A549 (cell line): ENCODE measurements at regions not wholly inside any gene's neighbourhood (a gene's known extent, or its start where the extent isn't known, plus 50 kb on each side); places are given as distances from the start of the nearest gene placed in this dataset.

Source experiments
- ATAC-seq, 2 experiments: fragments of 200-7000 bp in 1 of 2; fragments of >200 bp in 1 of 2; cut with Nextera tagmentation in 1 of 2; cut with Tn5 transposase in 1 of 2; 3 replicates each; pipeline versions ENCODE4 v1.8.0 to v1.9.1; 2018 to 2020; ENCODE audit warnings: mild to moderate bottlenecking in 1 of 2, moderate library complexity in 1 of 2
- CTCF ChIA-PET: fragments of 300-600 bp; sonication (Branson Sonifier 250); formaldehyde crosslinking; extraction: SDS; loops from one replicate; lab custom pipeline; 2021; ENCODE audit warnings: antibody characterized with exemption, inconsistent platforms; lab: Yijun Ruan, JAX
- POLR2A ChIA-PET: fragments of 350-600 bp; formaldehyde crosslinking; extraction: SDS; loops from one replicate; lab custom pipeline; 2021; ENCODE audit warnings: antibody characterized with exemption, inconsistent platforms; lab: Yijun Ruan, JAX
- DNase-seq, 2 experiments: peaks; one replicate each; pipeline versions ENCODE4 v3.0.0 to v3.0.0-alpha.2; 2011 to 2016; ENCODE audit warnings: low read depth in 1 of 2, low spot score in 1 of 2
- FAIRE-seq: peaks from 2 replicates; lab custom pipeline; 2011; peaks lifted over from hg19 to GRCh38; lab: Jason Lieb, UNC
- H3K27ac ChIP-seq, 2 experiments: fragments of >200 bp; sonication (Bioruptor Twin); formaldehyde crosslinking; 3 replicates each; pipeline ENCODE4 v1.5.1; 2016 to 2017
- H3K4me1 ChIP-seq: fragments of >200 bp; sonication (Bioruptor Twin); formaldehyde crosslinking; 3 replicates; pipeline ENCODE4 v1.6.1; 2016
- H3K4me2 ChIP-seq: fragments of >200 bp; sonication (Bioruptor Twin); formaldehyde crosslinking; 3 replicates; pipeline ENCODE4 v1.6.1; 2016
- H3K4me3 ChIP-seq: fragments of >200 bp; sonication (Bioruptor Twin); formaldehyde crosslinking; 3 replicates; pipeline ENCODE4 v1.5.1; 2016
- H3K9me3 ChIP-seq: fragments of >200 bp; sonication (Bioruptor Twin); formaldehyde crosslinking; 3 replicates; pipeline ENCODE4 v1.6.1; 2016
- BHLHE40 ChIP-seq: IDR thresholded peaks from 2 replicates; pipeline ENCODE4 v1.6.1; 2012; ENCODE audit warnings: low read depth, low read length, inconsistent platforms
- CBX8 ChIP-seq: fragments of 200-600 bp; sonication (generic); IDR thresholded peaks from 2 replicates; pipeline ENCODE4 v1.6.1; 2016
- CEBPB ChIP-seq, 2 experiments: fragments of >200 bp in 1 of 2; sonication (Bioruptor Twin) in 1 of 2; formaldehyde crosslinking in 1 of 2; IDR thresholded peaks; 2 replicates each; pipeline ENCODE4 v1.6.1; 2012 to 2016
- HOXB13 ChIP-seq: fragments of 250-450 bp; sonication (Bioruptor Pico); IDR thresholded peaks from 2 replicates; pipeline ENCODE4 v1.5.0; 2020; ENCODE audit warnings: low read depth, mild to moderate bottlenecking, moderate library complexity
- HOXB5 ChIP-seq: fragments of 250-450 bp; sonication (Bioruptor Pico); IDR thresholded peaks from 2 replicates; pipeline ENCODE4 v1.5.0; 2020; ENCODE audit warnings: mild to moderate bottlenecking, moderate library complexity
- JUNB ChIP-seq: fragments of >200 bp; sonication (Bioruptor Twin); formaldehyde crosslinking; IDR thresholded peaks from 2 replicates; pipeline ENCODE4 v1.6.1; 2016
- MAFK ChIP-seq: fragments of 450-650 bp; IDR thresholded peaks from 2 replicates; pipeline ENCODE4 v1.6.1; 2014; ENCODE audit not compliant: partially characterized antibody
- NPAS2 ChIP-seq: fragments of 250-450 bp; sonication (Bioruptor Pico); IDR thresholded peaks from 2 replicates; pipeline ENCODE4 v1.8.0; 2022; ENCODE audit warnings: mild to moderate bottlenecking, moderate library complexity, borderline replicate concordance
- NR3C1 ChIP-seq: fragments of >200 bp; sonication (Bioruptor Twin); formaldehyde crosslinking; IDR thresholded peaks from 3 replicates; pipeline ENCODE4 v1.6.1; 2017
- PHF8 ChIP-seq: fragments of 200-600 bp; sonication (generic); IDR thresholded peaks from 2 replicates; pipeline ENCODE4 v1.6.1; 2016; ENCODE audit warnings: low read depth, mild to moderate bottlenecking, antibody characterized with exemption, moderate library complexity, borderline replicate concordance
- RAD21 ChIP-seq, 2 experiments: fragments of >200 bp in 1 of 2; sonication (Bioruptor Twin) in 1 of 2; formaldehyde crosslinking in 1 of 2; IDR thresholded peaks in 1 of 2; conservative IDR thresholded peaks in 1 of 2; 2 replicates in 1 of 2; 3 replicates in 1 of 2; pipeline ENCODE4 v1.6.1; 2012 to 2018; ENCODE audit warnings: inconsistent platforms in 1 of 2
- RARB ChIP-seq: fragments of 250-450 bp; sonication (Bioruptor Pico); IDR thresholded peaks from 2 replicates; pipeline ENCODE4 v1.8.0; 2021; ENCODE audit warnings: mild to moderate bottlenecking, moderate library complexity
- RCOR1 ChIP-seq: fragments of 150-350 bp; IDR thresholded peaks from 2 replicates; pipeline ENCODE4 v1.6.1; 2014; ENCODE audit warnings: antibody characterized with exemption, low read length, low read depth
- SREBF2 ChIP-seq: fragments of 450-650 bp; IDR thresholded peaks from 2 replicates; pipeline ENCODE4 v1.6.1; 2014; ENCODE audit warnings: mild to moderate bottlenecking, moderate library complexity
- TFCP2L1 ChIP-seq: fragments of 250-450 bp; sonication (Bioruptor Pico); IDR thresholded peaks from 2 replicates; pipeline ENCODE4 v1.5.0; 2021; ENCODE audit warnings: mild to moderate bottlenecking
- ZNF302 ChIP-seq: fragments of 250-450 bp; sonication (Bioruptor Pico); IDR thresholded peaks from 2 replicates; pipeline ENCODE4 v1.9.0; 2021; ENCODE audit warnings: inconsistent platforms, mild to moderate bottlenecking, moderate library complexity
- ZSCAN20 ChIP-seq: fragments of 250-450 bp; sonication (Bioruptor Pico); IDR thresholded peaks from 2 replicates; pipeline ENCODE4 v1.8.0; 2022; ENCODE audit warnings: mild to moderate bottlenecking, moderate library complexity
- WGBS: methylation state at CpG from one replicate; pipeline ENCODE4 v1.1.6; 2017; ENCODE audit errors: missing lambda C conversion rate; 5-methylcytosine and 5-hydroxymethylcytosine counted together
- TF ChIP-seq, protein P1 (sequence below): fragments of 250-450 bp; sonication (Bioruptor Pico); IDR thresholded peaks from 2 replicates; pipeline ENCODE4 v1.5.0; 2020; ENCODE audit warnings: low read depth, mild to moderate bottlenecking, moderate library complexity
- TF ChIP-seq, protein P2 (sequence below): fragments of 200-600 bp; sonication (generic); IDR thresholded peaks from 2 replicates; pipeline ENCODE4 v1.6.1; 2016; ENCODE audit warnings: antibody characterized with exemption, mild to moderate bottlenecking, moderate library complexity
- TF ChIP-seq, protein P3 (sequence below): fragments of >200 bp; sonication (Bioruptor Twin); formaldehyde crosslinking; IDR thresholded peaks from 3 replicates; pipeline ENCODE4 v1.5.1; 2016
- TF ChIP-seq, protein P4 (sequence below): IDR thresholded peaks from 2 replicates; pipeline ENCODE4 v1.6.1; 2012
- TF ChIP-seq, protein P5 (sequence below): IDR thresholded peaks from 2 replicates; pipeline ENCODE4 v1.6.1; 2012
- TF ChIP-seq, protein P6 (sequence below): fragments of 450-650 bp; IDR thresholded peaks from 2 replicates; pipeline ENCODE4 v1.6.1; 2014; ENCODE audit warnings: antibody characterized with exemption

DNA sequence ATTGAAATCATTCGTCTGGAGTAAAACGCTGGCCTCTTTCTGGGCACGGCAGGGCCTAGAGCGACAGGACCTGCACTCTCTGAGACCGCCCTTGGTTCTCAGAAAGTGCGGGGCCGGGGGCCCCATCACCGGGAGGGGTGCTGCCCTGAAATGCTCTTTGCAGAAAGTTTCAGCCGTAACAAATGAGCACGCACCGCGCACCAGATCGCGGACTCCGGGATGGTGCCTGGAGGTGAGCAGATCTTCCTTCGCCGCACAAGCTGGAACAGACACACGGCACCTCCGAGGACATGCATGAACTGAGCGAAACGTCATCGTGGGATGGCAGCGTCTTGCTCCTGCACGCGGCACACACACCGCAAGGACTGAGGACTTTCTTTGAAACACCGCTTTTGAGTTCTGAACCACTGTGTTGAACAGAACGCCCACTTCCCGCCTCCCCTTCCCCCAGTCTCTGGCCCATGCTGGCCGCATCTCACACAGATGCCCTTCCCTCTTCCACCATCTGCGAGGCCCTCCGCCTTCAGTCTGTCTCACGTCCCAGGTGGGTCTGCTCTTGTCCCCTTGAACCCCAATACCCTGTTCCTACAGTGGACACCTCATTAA lies 538.7 kb upstream of the MGMT start (continued):
- TF ChIP-seq, protein P1, sequence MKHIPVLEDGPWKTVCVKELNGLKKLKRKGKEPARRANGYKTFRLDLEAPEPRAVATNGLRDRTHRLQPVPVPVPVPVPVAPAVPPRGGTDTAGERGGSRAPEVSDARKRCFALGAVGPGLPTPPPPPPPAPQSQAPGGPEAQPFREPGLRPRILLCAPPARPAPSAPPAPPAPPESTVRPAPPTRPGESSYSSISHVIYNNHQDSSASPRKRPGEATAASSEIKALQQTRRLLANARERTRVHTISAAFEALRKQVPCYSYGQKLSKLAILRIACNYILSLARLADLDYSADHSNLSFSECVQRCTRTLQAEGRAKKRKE (CRISPR knock-in tag) = no peak
- no peak for TF ChIP-seq HOXB5
- TF ChIP-seq RARB (CRISPR knock-in tag) = no peak
- no peak for TF ChIP-seq ZNF302 (CRISPR knock-in tag)

DNA sequence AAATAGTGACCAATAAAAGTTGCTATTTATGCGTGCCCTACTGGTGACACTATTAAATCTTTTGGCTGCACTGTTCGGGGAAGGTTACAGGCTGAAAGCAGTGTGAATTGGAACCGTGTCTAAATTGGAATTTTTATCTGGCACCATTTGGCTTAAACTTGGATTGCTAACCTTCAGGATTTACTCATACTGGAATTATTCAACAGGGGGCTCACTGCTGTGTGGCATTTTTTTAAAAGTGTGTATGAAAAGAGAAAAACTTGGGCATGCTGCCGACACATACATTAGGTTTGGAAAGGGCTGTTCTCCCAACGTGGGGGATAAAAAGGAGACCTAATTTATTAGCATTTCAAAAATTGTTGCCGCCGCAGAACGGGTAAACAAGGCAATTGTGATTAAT lies 537.9 kb upstream of the MGMT start:
- no peak overlapping the region for H3K4me2 ChIP-seq
- no peak overlapping the region for H3K4me3 ChIP-seq
- H3K4me1 ChIP-seq = no peaks in the 10 kb centered on the region
- 0 out of 3 replicates have a peak, but pooled peaks cover 4% of the 10 kb centered on the region for H3K9me3 ChIP-seq
- WGBS = 24% methylated on average over 8 of the region's 8 CpGs
- FAIRE-seq (no peak), DNase-seq (no peak), ATAC-seq (no peak)
- POLR2A ChIA-PET = no interaction called here
- TF ChIP-seq, protein P2, sequence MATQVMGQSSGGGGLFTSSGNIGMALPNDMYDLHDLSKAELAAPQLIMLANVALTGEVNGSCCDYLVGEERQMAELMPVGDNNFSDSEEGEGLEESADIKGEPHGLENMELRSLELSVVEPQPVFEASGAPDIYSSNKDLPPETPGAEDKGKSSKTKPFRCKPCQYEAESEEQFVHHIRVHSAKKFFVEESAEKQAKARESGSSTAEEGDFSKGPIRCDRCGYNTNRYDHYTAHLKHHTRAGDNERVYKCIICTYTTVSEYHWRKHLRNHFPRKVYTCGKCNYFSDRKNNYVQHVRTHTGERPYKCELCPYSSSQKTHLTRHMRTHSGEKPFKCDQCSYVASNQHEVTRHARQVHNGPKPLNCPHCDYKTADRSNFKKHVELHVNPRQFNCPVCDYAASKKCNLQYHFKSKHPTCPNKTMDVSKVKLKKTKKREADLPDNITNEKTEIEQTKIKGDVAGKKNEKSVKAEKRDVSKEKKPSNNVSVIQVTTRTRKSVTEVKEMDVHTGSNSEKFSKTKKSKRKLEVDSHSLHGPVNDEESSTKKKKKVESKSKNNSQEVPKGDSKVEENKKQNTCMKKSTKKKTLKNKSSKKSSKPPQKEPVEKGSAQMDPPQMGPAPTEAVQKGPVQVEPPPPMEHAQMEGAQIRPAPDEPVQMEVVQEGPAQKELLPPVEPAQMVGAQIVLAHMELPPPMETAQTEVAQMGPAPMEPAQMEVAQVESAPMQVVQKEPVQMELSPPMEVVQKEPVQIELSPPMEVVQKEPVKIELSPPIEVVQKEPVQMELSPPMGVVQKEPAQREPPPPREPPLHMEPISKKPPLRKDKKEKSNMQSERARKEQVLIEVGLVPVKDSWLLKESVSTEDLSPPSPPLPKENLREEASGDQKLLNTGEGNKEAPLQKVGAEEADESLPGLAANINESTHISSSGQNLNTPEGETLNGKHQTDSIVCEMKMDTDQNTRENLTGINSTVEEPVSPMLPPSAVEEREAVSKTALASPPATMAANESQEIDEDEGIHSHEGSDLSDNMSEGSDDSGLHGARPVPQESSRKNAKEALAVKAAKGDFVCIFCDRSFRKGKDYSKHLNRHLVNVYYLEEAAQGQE = no peak
- no peak for TF ChIP-seq JUNB
- TF ChIP-seq, protein P3, sequence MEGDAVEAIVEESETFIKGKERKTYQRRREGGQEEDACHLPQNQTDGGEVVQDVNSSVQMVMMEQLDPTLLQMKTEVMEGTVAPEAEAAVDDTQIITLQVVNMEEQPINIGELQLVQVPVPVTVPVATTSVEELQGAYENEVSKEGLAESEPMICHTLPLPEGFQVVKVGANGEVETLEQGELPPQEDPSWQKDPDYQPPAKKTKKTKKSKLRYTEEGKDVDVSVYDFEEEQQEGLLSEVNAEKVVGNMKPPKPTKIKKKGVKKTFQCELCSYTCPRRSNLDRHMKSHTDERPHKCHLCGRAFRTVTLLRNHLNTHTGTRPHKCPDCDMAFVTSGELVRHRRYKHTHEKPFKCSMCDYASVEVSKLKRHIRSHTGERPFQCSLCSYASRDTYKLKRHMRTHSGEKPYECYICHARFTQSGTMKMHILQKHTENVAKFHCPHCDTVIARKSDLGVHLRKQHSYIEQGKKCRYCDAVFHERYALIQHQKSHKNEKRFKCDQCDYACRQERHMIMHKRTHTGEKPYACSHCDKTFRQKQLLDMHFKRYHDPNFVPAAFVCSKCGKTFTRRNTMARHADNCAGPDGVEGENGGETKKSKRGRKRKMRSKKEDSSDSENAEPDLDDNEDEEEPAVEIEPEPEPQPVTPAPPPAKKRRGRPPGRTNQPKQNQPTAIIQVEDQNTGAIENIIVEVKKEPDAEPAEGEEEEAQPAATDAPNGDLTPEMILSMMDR = no peak
- no peak for TF ChIP-seq CEBPB (IDR thresholded peaks at IDR 0.05)
- TF ChIP-seq, protein P4, sequence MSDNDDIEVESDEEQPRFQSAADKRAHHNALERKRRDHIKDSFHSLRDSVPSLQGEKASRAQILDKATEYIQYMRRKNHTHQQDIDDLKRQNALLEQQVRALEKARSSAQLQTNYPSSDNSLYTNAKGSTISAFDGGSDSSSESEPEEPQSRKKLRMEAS = no peak
- no peak for TF ChIP-seq NR3C1
- TF ChIP-seq RCOR1 = no peak
- TF ChIP-seq ZSCAN20 (CRISPR knock-in tag) = no peak
- TF ChIP-seq RAD21 (conservative IDR thresholded peaks at IDR 0.05 in 1 of 2, IDR thresholded peaks at IDR 0.05 in 1 of 2) = no peak
- TF ChIP-seq BHLHE40 = no peak
- TF ChIP-seq RARB (CRISPR knock-in tag) = no peak
- TF ChIP-seq PHF8 = no peak
- no peak for TF ChIP-seq HOXB13 (CRISPR knock-in tag)
- TF ChIP-seq CBX8 = no peak
- TF ChIP-seq TFCP2L1 (CRISPR knock-in tag) = no peak
- TF ChIP-seq, protein P5, sequence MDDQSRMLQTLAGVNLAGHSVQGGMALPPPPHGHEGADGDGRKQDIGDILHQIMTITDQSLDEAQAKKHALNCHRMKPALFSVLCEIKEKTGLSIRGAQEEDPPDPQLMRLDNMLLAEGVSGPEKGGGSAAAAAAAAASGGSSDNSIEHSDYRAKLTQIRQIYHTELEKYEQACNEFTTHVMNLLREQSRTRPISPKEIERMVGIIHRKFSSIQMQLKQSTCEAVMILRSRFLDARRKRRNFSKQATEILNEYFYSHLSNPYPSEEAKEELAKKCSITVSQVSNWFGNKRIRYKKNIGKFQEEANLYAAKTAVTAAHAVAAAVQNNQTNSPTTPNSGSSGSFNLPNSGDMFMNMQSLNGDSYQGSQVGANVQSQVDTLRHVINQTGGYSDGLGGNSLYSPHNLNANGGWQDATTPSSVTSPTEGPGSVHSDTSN = no peak
- TF ChIP-seq, protein P6, sequence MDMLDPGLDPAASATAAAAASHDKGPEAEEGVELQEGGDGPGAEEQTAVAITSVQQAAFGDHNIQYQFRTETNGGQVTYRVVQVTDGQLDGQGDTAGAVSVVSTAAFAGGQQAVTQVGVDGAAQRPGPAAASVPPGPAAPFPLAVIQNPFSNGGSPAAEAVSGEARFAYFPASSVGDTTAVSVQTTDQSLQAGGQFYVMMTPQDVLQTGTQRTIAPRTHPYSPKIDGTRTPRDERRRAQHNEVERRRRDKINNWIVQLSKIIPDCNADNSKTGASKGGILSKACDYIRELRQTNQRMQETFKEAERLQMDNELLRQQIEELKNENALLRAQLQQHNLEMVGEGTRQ = no peak
- TF ChIP-seq NPAS2 = no peak
- TF ChIP-seq MAFK = no peak
- TF ChIP-seq SREBF2 = no peak
- no peak overlapping the region for H3K27ac ChIP-seq
- CTCF ChIA-PET = no interaction called here
